Thyroid gland (tissue), 4 donors: ENCODE measurements at regions not wholly inside any gene's neighbourhood (a gene's known extent, or its start where the extent isn't known, plus 50 kb on each side); places are given as distances from the start of the nearest gene placed in this dataset.

Source experiments
- CTCF ChIP-seq, 6 experiments: fragments of 200-600 bp in 3 of 6; fragments of 450-650 bp in 3 of 6; sonication (generic) in 3 of 6; IDR thresholded peaks; one replicate each; pipeline ENCODE4 v1.5.1; 2016 to 2019; ENCODE audit warnings: antibody characterized with exemption in 6 of 6, mild to moderate bottlenecking in 2 of 6, inconsistent platforms in 1 of 6, moderate library complexity in 1 of 6
- POLR2A ChIP-seq, 2 donors: fragments of 450-650 bp; IDR thresholded peaks; one replicate each; pipeline ENCODE4 v1.6.1; 2017; ENCODE audit warnings: antibody characterized with exemption in 2 of 2, mild to moderate bottlenecking in 2 of 2, moderate library complexity in 1 of 2

- no peak for TF ChIP-seq CTCF (IDR thresholded peaks at IDR 0.05)
- no peak for TF ChIP-seq POLR2A (IDR thresholded peaks at IDR 0.05)
Observed at GRCh38 chr5:28558196-28558595, 1519.8 kb upstream of the CDH9 start.
